NT2/D1 (cell line): ENCODE measurements at regions not wholly inside any gene's neighbourhood (a gene's known extent, or its start where the extent isn't known, plus 50 kb on each side); places are given as distances from the start of the nearest gene placed in this dataset.

Source experiments
- DNase-seq: peaks from one replicate; pipeline ENCODE4 v3.0.0-alpha.2; 2011; ENCODE audit warnings: low read depth, low spot score
- H3K27me3 ChIP-seq: 2 replicates; pipeline ENCODE4 v1.6.0; 2011; ENCODE audit warnings: mild to moderate bottlenecking; ENCODE audit not compliant: insufficient read length, insufficient read depth
- H3K36me3 ChIP-seq: 2 replicates; pipeline ENCODE4 v1.6.1; 2011; ENCODE audit warnings: mild to moderate bottlenecking, low read length, mixed read lengths; ENCODE audit not compliant: insufficient read depth, insufficient read length
- H3K4me1 ChIP-seq: 2 replicates; pipeline ENCODE4 v1.5.1; 2011; ENCODE audit not compliant: insufficient read depth, insufficient read length
- H3K4me3 ChIP-seq: 2 replicates; pipeline ENCODE4 v1.5.1; 2011; ENCODE audit warnings: low read depth; ENCODE audit not compliant: insufficient read length
- H3K9ac ChIP-seq: 2 replicates; pipeline ENCODE4 v1.6.0; 2011; ENCODE audit warnings: low read depth; ENCODE audit not compliant: insufficient read length
- H3K9me3 ChIP-seq: 2 replicates; pipeline ENCODE4 v1.5.1; 2011; ENCODE audit warnings: mild to moderate bottlenecking, low read length; ENCODE audit not compliant: insufficient read depth
- SUZ12 ChIP-seq: IDR thresholded peaks from 2 replicates; pipeline ENCODE4 v1.6.1; 2011; ENCODE audit not compliant: insufficient read length, insufficient read depth; ENCODE audit errors: extremely low read depth
- YY1 ChIP-seq: IDR thresholded peaks from 2 replicates; pipeline ENCODE4 v1.6.1; 2011; ENCODE audit not compliant: insufficient read length, insufficient read depth
- ZNF274 ChIP-seq: IDR thresholded peaks from 2 replicates; pipeline ENCODE4 v1.6.1; 2011; ENCODE audit warnings: mild to moderate bottlenecking, low read depth, low read length

DNA sequence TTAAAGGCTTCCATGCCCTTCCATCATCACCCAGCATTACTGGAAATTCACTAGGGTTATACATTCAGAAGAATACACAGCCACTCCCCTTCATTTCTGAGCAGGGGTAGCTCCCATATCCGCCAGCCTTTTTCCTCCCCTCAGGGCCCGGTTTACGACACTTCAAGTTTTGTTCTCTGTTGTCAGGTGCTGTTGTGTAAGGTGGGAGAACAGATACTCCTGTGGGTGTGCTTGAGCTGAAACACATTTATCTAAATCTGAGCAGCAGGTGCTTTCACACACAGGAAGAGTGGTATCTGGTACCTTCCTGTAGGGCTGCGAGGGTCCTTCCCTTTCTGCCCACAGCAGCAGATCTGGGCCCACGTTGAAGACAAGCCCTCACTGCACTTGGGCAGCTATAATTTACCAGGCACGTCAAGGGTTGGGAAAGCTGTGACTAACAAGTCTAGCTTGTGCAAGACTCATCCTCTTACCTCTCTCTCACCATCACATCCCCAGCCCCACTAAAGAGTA, 215.8 kb upstream of the RREB1 start:
- no peak overlapping the region for H3K9ac ChIP-seq
- peaks cover 5% of the 10 kb centered on the region for H3K4me1 ChIP-seq
- TF ChIP-seq SUZ12 (no peak), YY1 (no peak), ZNF274 (no peak)
- no peaks in the 10 kb centered on the region for H3K27me3 ChIP-seq
- H3K4me3 ChIP-seq = no peak overlapping the region
- H3K36me3 ChIP-seq = no peaks in the 10 kb centered on the region
- no peak for DNase-seq
- no peaks in the 10 kb centered on the region for H3K9me3 ChIP-seq

- H3K4me3 ChIP-seq = no peak overlapping the region
- no peaks in the 10 kb centered on the region for H3K9me3 ChIP-seq
- no peak overlapping the region for H3K9ac ChIP-seq
- H3K36me3 ChIP-seq = no peaks in the 10 kb centered on the region
- TF ChIP-seq YY1 (no peak), ZNF274 (no peak), SUZ12 (no peak)
- H3K4me1 ChIP-seq = peaks cover 5% of the 10 kb centered on the region
- H3K27me3 ChIP-seq = no peaks in the 10 kb centered on the region
- no peak for DNase-seq
Measured at GRCh38 chr6:6892744-6893583, 214.8 kb upstream of the RREB1 start.

- no peak for DNase-seq
- Histone ChIP-seq H3K9me3 (no peaks in the 10 kb centered on the region), H3K36me3 (no peaks in the 10 kb centered on the region), H3K9ac (no peak overlapping the region), H3K4me3 (no peak overlapping the region), H3K27me3 (no peaks in the 10 kb centered on the region), H3K4me1 (peaks cover 5% of the 10 kb centered on the region)
- TF ChIP-seq SUZ12 = no peak
- TF ChIP-seq ZNF274 = no peak
- no peak for TF ChIP-seq YY1
Measured at GRCh38 chr6:6893701-6894100, 214.1 kb upstream of the RREB1 start.

DNA sequence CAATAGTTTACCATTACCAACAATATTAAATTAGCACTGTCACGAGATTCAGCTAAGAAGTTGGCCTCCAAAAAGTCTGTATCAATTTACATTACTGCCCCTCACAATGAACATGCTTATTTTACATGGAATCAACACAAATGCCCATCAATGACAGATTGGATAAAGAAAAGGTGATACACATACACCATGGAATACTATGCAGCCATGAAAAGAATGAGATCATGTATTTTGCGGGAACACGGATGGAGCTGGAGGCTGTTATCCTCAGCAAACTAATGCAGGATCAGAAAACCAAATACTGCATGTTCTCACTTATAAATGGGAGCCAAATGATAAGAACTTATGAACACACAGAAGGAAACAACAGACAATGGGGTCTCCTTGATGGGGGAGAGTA, 211.8 kb upstream of the RREB1 start:
- DNase-seq = no peak
- Histone ChIP-seq H3K4me1 (peaks cover 5% of the 10 kb centered on the region), H3K27me3 (no peaks in the 10 kb centered on the region), H3K36me3 (no peaks in the 10 kb centered on the region), H3K4me3 (no peak overlapping the region), H3K9me3 (no peaks in the 10 kb centered on the region), H3K9ac (no peak overlapping the region)
- TF ChIP-seq SUZ12 (no peak), YY1 (no peak)

DNA sequence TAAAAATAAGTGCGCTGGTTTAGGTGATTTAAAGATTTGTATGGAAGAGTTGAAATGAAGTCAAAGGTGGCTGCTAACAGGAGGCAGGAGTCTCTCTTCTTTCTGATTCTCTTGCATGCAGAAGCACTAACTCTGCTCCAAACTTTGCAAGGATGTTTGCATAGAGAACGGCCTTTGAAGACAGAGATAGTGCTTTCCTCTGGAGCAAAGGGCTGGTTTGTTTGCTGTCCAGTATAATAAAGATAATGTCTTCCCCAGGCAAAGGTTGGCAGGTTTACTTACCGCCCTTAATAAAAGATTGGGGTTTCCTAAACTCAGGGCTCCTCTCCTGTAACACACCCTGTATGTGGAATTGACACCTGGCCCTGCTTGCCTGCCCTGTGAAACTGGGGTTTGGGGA, 210.6 kb upstream of the RREB1 start:
- TF ChIP-seq YY1 (no peak), ZNF274 (no peak), SUZ12 (no peak)
- no peak for DNase-seq
- Histone ChIP-seq H3K4me1 (peaks cover 2% of the 10 kb centered on the region), H3K36me3 (no peaks in the 10 kb centered on the region), H3K27me3 (no peaks in the 10 kb centered on the region), H3K9me3 (no peaks in the 10 kb centered on the region), H3K4me3 (no peak overlapping the region), H3K9ac (no peak overlapping the region)

GRCh38 chr6:6900569-6901204, 207.1 kb upstream of the RREB1 start:
- H3K4me3 ChIP-seq = no peak overlapping the region
- no peak overlapping the region for H3K9ac ChIP-seq
- H3K9me3 ChIP-seq = no peaks in the 10 kb centered on the region
- H3K4me1 ChIP-seq = no peaks in the 10 kb centered on the region
- H3K36me3 ChIP-seq = no peaks in the 10 kb centered on the region
- H3K27me3 ChIP-seq = no peaks in the 10 kb centered on the region
- DNase-seq = no peak
- TF ChIP-seq ZNF274 (no peak), SUZ12 (no peak)

DNA sequence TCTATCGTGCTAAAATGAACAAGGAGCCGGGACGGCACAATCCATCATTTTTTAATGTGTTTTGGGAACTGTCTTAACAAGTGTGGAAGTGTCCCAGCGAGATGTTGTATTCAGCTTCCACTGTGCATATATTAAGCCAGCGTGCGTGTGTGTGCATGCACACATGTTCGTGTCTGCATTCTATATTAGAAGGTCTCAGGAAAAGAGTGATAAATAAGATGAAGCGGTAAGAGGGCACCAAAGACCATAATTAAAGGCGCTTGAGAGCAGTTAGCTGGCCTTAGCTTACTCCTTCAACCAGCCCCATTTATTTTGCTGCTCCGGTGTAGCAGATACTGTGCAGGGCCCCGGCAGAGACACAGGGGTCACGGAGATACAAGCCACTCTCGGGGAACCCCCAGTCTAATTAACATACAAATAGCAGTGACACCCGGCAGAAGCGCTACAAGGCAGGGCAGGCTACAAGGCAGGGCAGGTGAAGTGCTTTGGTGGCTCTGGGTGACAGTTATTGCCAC, 206.5 kb upstream of the RREB1 start:
- Histone ChIP-seq H3K27me3 (no peaks in the 10 kb centered on the region), H3K4me3 (no peak overlapping the region), H3K9me3 (no peaks in the 10 kb centered on the region), H3K36me3 (no peaks in the 10 kb centered on the region), H3K4me1 (no peaks in the 10 kb centered on the region), H3K9ac (no peak overlapping the region)
- DNase-seq = no peak
- TF ChIP-seq SUZ12 (no peak), YY1 (no peak), ZNF274 (no peak)
